ENCODE measurements at regions not wholly inside any gene's neighbourhood (a gene's known extent, or its start where the extent isn't known, plus 50 kb on each side); places are given as distances from the start of the nearest gene placed in this dataset.

- no peak for DNase-seq (ENCODE audit: extremely low spot score)
- Histone ChIP-seq H3K27ac (replicated peaks in 1 of 4) (no peak overlapping the region), H3K36me3 (no peaks in the 10 kb centered on the region), H3K4me3 (no peak overlapping the region), H3K27me3 (no peaks in the 10 kb centered on the region), H3K9me3 (no peaks in the 10 kb centered on the region), H3K4me1 (no peaks in the 10 kb centered on the region)
- TF ChIP-seq CTCF (IDR thresholded peaks at IDR 0.05) = no peak
- TF ChIP-seq EP300 (IDR thresholded peaks at IDR 0.05) = no peak
- TF ChIP-seq POLR2A (IDR thresholded peaks at IDR 0.05; ENCODE audit: low read depth) = no peak
- TF ChIP-seq POLR2AphosphoS5 (IDR thresholded peaks at IDR 0.05) = no peak
- WGBS = 80% methylated on average over 3 of the region's 3 CpGs
- intact Hi-C loops (cut with DNase I) = no loop called here
Measured at GRCh38 chr13:75049735-75050335, 432.1 kb downstream of the TBC1D4 start.

GRCh38 chr13:75042807-75043206 lies 439.2 kb downstream of the TBC1D4 start:
- WGBS = 86% methylated on average over 1 of the region's 1 CpG
- intact Hi-C loops (cut with DNase I) = no loop called here

GRCh38 chr13:75038393-75039113 lies 443.4 kb downstream of the TBC1D4 start:
- Histone ChIP-seq H3K36me3 (no peaks in the 10 kb centered on the region), H3K27ac (replicated peaks in 1 of 4) (no peak overlapping the region), H3K4me1 (no peaks in the 10 kb centered on the region), H3K27me3 (no peaks in the 10 kb centered on the region), H3K4me3 (no peak overlapping the region), H3K9me3 (peaks cover 0 to 18% (median 11%) of the 10 kb centered on the region in 4 donors)
- intact Hi-C loops (cut with DNase I) = no loop called here
- DNase-seq (ENCODE audit: extremely low spot score) = no peak
- WGBS = 93% methylated on average over 1 of the region's 1 CpG
- TF ChIP-seq POLR2AphosphoS5 (IDR thresholded peaks at IDR 0.05) (no peak), POLR2A (IDR thresholded peaks at IDR 0.05; ENCODE audit: low read depth) (no peak), CTCF (IDR thresholded peaks at IDR 0.05) (no peak), EP300 (IDR thresholded peaks at IDR 0.05) (no peak)

More at GRCh38 chr13:75042807-75043206, 439.2 kb downstream of the TBC1D4 start:
- H3K4me1 ChIP-seq = no peaks in the 10 kb centered on the region
- H3K9me3 ChIP-seq = no peaks in the 10 kb centered on the region
- no peak overlapping the region for H3K27ac ChIP-seq (replicated peaks in 1 of 4)
- H3K27me3 ChIP-seq = no peaks in the 10 kb centered on the region
- no peak for DNase-seq (ENCODE audit: extremely low spot score)
- H3K4me3 ChIP-seq = no peak overlapping the region
- H3K36me3 ChIP-seq = no peaks in the 10 kb centered on the region
- TF ChIP-seq POLR2A (IDR thresholded peaks at IDR 0.05; ENCODE audit: low read depth) (no peak), EP300 (IDR thresholded peaks at IDR 0.05) (no peak), POLR2AphosphoS5 (IDR thresholded peaks at IDR 0.05) (no peak), CTCF (IDR thresholded peaks at IDR 0.05) (no peak)

GRCh38 chr13:75025956-75026355 lies 456.0 kb downstream of the TBC1D4 start:
- Histone ChIP-seq H3K27ac (replicated peaks in 1 of 4) (no peak overlapping the region), H3K9me3 (no peaks in the 10 kb centered on the region), H3K36me3 (no peaks in the 10 kb centered on the region), H3K27me3 (no peaks in the 10 kb centered on the region), H3K4me1 (no peaks in the 10 kb centered on the region), H3K4me3 (no peak overlapping the region)
- no peak for DNase-seq (ENCODE audit: extremely low spot score)
- WGBS = 23% methylated on average over 2 of the region's 2 CpGs
- intact Hi-C loops (cut with DNase I) = no loop called here
- TF ChIP-seq POLR2A (IDR thresholded peaks at IDR 0.05; ENCODE audit: low read depth) = no peak
- no peak for TF ChIP-seq CTCF (IDR thresholded peaks at IDR 0.05)
- no peak for TF ChIP-seq EP300 (IDR thresholded peaks at IDR 0.05)
- no peak for TF ChIP-seq POLR2AphosphoS5 (IDR thresholded peaks at IDR 0.05)
